WERI-Rb-1 (cell line): ENCODE measurements at regions not wholly inside any gene's neighbourhood (a gene's known extent, or its start where the extent isn't known, plus 50 kb on each side); places are given as distances from the start of the nearest gene placed in this dataset.

ENCODE experiments used
- DNase-seq: peaks from one replicate; pipeline ENCODE4 v3.0.0-alpha.2; 2020
- H3K27ac ChIP-seq: fragments of 250-450 bp; sonication (Bioruptor Pico); 2 replicates; pipeline ENCODE4 v1.5.1; 2020; ENCODE audit warnings: mild to moderate bottlenecking, moderate library complexity
- H3K27me3 ChIP-seq: fragments of 250-450 bp; sonication (Bioruptor Pico); 2 replicates; pipeline ENCODE4 v1.5.1; 2021; ENCODE audit warnings: mild to moderate bottlenecking, low read depth, moderate library complexity; ENCODE audit not compliant: insufficient read depth, severe bottlenecking
- H3K36me3 ChIP-seq: fragments of 250-450 bp; sonication (Bioruptor Pico); 2 replicates; pipeline ENCODE4 v1.5.1; 2020; ENCODE audit warnings: mild to moderate bottlenecking, moderate library complexity
- H3K4me3 ChIP-seq: 2 replicates; pipeline ENCODE4 v1.5.1; 2011; ENCODE audit warnings: low read depth, mild to moderate bottlenecking, control low read depth, low read length
- H3K9me3 ChIP-seq: fragments of 250-450 bp; sonication (Bioruptor Pico); 2 replicates; pipeline ENCODE4 v1.5.1; 2021; ENCODE audit warnings: mild to moderate bottlenecking, moderate library complexity; ENCODE audit not compliant: severe bottlenecking
- CTCF ChIP-seq: IDR thresholded peaks from 2 replicates; pipeline ENCODE4 v1.5.1; 2011; ENCODE audit warnings: low read depth, mild to moderate bottlenecking, control low read depth, inconsistent platforms, low read length

- no peak overlapping the region for H3K27ac ChIP-seq
These were observed 241.1 kb upstream of the DCN start for GRCh38 chr12:91423693-91424050.

GRCh38 chr12:91422811-91423692 lies 240.4 kb upstream of the DCN start:
- no peak overlapping the region for H3K4me3 ChIP-seq
- TF ChIP-seq CTCF = no peak
- H3K27me3 ChIP-seq = no peaks in the 10 kb centered on the region
- no peaks in the 10 kb centered on the region for H3K36me3 ChIP-seq
- H3K9me3 ChIP-seq = no peaks in the 10 kb centered on the region
- H3K27ac ChIP-seq = no peak overlapping the region
- DNase-seq = no peak

More at GRCh38 chr12:91423693-91424050, 241.1 kb upstream of the DCN start:
- Histone ChIP-seq H3K4me3 (no peak overlapping the region), H3K9me3 (no peaks in the 10 kb centered on the region), H3K27me3 (no peaks in the 10 kb centered on the region), H3K36me3 (no peaks in the 10 kb centered on the region)
- no peak for DNase-seq
- TF ChIP-seq CTCF = no peak

GRCh38 chr12:91422127-91422526 lies 239.5 kb upstream of the DCN start:
- TF ChIP-seq CTCF = no peak
- Histone ChIP-seq H3K9me3 (no peaks in the 10 kb centered on the region), H3K36me3 (no peaks in the 10 kb centered on the region), H3K27ac (no peak overlapping the region), H3K4me3 (no peak overlapping the region), H3K27me3 (no peaks in the 10 kb centered on the region)
- no peak for DNase-seq

- DNase-seq = no peak
- no peak overlapping the region for H3K27ac ChIP-seq
- H3K27me3 ChIP-seq = no peaks in the 10 kb centered on the region
- TF ChIP-seq CTCF = no peak
- H3K36me3 ChIP-seq = no peaks in the 10 kb centered on the region
- H3K4me3 ChIP-seq = no peak overlapping the region
- H3K9me3 ChIP-seq = no peaks in the 10 kb centered on the region
These were observed 237.2 kb upstream of the DCN start for GRCh38 chr12:91419809-91420208.

- H3K9me3 ChIP-seq = no peaks in the 10 kb centered on the region
- H3K27ac ChIP-seq = no peak overlapping the region
- no peak overlapping the region for H3K4me3 ChIP-seq
- H3K36me3 ChIP-seq = no peaks in the 10 kb centered on the region
- H3K27me3 ChIP-seq = no peaks in the 10 kb centered on the region
- TF ChIP-seq CTCF = no peak
- DNase-seq = no peak
These were observed 235.8 kb upstream of the DCN start for GRCh38 chr12:91418221-91419090.
